ENCODE measurements at regions not wholly inside any gene's neighbourhood (a gene's known extent, or its start where the extent isn't known, plus 50 kb on each side); places are given as distances from the start of the nearest gene placed in this dataset.

DNA sequence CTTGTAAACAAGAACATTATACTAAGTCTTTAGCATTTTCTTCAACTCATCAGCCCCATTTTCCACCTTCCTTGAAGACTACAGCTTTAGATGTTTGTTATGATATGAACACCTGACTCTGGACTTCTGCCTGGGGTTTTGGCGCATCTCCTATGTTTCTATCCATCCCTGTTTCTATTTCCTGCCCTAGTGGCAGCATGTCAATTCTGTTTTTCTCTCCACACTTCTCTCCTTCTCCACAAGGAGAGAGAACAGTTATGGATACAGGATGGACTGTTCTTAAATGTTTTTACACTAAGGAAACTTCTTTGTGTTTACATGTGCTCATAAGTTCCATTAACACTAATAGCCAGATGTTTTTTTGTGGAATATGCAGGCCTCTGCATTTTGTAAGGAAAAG lies 423.3 kb upstream of the IL12A start:
- H3K27ac ChIP-seq: no peak overlapping the region
- TF ChIP-seq, protein P1, sequence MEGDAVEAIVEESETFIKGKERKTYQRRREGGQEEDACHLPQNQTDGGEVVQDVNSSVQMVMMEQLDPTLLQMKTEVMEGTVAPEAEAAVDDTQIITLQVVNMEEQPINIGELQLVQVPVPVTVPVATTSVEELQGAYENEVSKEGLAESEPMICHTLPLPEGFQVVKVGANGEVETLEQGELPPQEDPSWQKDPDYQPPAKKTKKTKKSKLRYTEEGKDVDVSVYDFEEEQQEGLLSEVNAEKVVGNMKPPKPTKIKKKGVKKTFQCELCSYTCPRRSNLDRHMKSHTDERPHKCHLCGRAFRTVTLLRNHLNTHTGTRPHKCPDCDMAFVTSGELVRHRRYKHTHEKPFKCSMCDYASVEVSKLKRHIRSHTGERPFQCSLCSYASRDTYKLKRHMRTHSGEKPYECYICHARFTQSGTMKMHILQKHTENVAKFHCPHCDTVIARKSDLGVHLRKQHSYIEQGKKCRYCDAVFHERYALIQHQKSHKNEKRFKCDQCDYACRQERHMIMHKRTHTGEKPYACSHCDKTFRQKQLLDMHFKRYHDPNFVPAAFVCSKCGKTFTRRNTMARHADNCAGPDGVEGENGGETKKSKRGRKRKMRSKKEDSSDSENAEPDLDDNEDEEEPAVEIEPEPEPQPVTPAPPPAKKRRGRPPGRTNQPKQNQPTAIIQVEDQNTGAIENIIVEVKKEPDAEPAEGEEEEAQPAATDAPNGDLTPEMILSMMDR (IDR thresholded peaks at IDR 0.05): no peak
- H3K4me1 ChIP-seq: no peaks in the 10 kb centered on the region
- H3K4me3 ChIP-seq: no peak overlapping the region
- intact Hi-C loops (cut with DNase I; ENCODE audit: low total_unique reads): no loop called here
- H3K27me3 ChIP-seq: no peaks in the 10 kb centered on the region
- no peak for DNase-seq
- H3K9me3 ChIP-seq: no peaks in the 10 kb centered on the region
- H3K36me3 ChIP-seq: no peaks in the 10 kb centered on the region

DNA sequence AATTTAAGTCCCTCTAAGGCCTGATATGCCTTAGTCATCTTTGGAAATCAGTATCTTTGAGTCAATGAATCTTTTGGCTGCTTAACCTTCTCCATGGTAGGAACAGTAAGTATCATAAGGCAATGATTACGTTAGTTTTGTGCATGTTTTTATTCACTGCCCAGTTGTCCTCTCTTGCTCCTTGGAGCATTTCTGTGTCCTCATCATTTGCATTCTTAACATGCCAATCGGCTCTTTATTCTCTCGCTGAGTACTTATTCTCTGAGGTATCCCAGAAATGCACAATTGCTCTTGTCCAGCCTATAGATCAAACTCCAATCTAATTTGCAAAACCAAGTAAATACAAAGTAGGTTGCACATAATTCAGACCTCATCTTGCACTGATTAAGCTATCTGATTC lies 405.0 kb upstream of the IL12A start:
- Histone ChIP-seq H3K4me3 (no peak overlapping the region), H3K27ac (no peak overlapping the region), H3K36me3 (no peaks in the 10 kb centered on the region), H3K27me3 (no peaks in the 10 kb centered on the region), H3K4me1 (no peaks in the 10 kb centered on the region), H3K9me3 (no peaks in the 10 kb centered on the region)
- TF ChIP-seq, protein P1 (IDR thresholded peaks at IDR 0.05): no peak
- intact Hi-C loops (cut with DNase I; ENCODE audit: low total_unique reads): no loop called here
- no peak for DNase-seq

DNA sequence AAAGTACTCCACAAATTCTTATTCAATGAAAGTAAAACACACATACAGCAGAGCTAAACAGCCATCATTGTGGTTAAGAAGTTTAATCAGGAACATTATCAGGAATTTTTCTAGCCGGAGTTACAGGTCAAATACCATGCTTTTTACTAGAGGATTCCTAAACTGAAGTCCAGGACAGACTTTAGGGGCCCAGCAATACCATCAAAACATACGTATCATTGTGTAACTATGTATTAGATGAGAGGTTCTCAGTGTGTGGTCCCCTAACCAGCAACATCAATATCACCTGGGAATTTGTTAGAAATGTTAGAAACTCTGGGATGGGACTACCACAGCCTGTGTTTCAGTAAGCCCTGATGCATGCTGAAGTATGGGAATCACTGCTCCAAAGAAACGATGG lies 404.2 kb upstream of the IL12A start:
- intact Hi-C loops (cut with DNase I; ENCODE audit: low total_unique reads): no loop called here
- no peak overlapping the region for H3K27ac ChIP-seq
- no peaks in the 10 kb centered on the region for H3K36me3 ChIP-seq
- TF ChIP-seq, protein P1 (IDR thresholded peaks at IDR 0.05): no peak
- H3K9me3 ChIP-seq: no peaks in the 10 kb centered on the region
- H3K4me3 ChIP-seq: no peak overlapping the region
- no peaks in the 10 kb centered on the region for H3K4me1 ChIP-seq
- H3K27me3 ChIP-seq: no peaks in the 10 kb centered on the region
- no peak for DNase-seq

DNA sequence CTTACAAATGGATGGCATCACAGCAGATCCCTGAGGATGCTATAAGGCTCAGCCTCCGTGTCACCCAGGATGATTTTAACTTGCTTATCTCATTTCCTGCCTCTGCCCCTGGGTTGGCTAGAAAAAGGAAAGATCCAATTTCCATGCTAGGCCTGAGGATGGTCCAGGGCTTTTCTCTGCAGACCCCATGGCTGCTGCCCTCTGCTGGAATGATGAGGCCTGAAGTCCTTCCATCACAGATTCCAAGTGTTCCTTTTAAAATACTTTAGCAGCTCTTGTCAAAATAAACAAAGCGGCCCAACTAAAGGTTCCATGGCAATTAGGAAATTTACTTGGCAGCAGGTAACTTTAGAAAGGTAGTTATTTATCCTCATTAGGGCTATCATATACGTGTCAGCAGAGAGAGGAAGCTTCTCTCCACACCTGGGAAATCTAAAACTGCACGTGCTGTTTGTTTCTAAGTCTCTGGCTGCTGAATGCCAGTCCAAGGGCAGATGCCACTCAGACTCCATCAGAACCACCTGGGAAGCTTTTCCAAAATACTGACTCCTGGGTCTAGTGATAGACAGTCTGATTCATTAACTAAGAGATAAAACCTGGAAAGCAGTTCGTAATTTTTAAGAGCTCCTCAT lies 401.9 kb upstream of the IL12A start:
- H3K27me3 ChIP-seq: no peaks in the 10 kb centered on the region
- H3K27ac ChIP-seq: no peak overlapping the region
- H3K4me1 ChIP-seq: no peaks in the 10 kb centered on the region
- H3K4me3 ChIP-seq: no peak overlapping the region
- no peaks in the 10 kb centered on the region for H3K36me3 ChIP-seq
- no peak for DNase-seq
- H3K9me3 ChIP-seq: no peaks in the 10 kb centered on the region
- TF ChIP-seq, protein P1 (IDR thresholded peaks at IDR 0.05): no peak
- intact Hi-C loops (cut with DNase I; ENCODE audit: low total_unique reads): no loop called here

DNA sequence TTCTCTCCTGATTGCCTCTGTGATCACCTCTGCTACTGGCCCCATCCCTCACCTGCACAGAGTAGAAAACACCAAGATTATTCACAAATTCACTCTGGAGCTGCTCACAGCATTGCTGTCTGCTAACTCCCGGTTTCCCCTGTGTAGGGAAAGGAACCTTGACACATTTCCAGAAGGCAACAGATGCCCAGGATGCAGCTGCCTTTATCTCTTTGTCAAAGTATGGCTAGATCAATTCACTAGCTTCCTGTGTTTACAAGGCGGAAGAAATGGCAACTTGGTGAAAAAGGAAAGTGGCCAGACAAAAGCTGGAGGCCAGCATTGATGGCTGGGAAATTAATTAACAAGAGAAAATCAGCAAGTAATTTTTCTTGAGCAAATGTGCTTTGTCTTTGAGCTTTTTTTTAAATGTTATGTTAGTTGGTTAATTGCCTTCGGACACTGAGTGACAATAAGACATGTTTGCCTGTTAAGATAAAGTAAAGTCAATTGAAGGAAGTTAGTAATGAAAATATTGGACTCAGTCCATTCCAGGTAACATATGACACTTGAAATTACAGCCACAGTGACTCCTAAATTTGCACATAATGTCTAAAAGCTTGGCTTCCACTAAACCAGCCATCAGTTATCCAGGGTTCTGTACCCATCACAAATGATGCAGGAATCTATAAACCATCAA lies 394.6 kb upstream of the IL12A start:
- intact Hi-C loops (cut with DNase I; ENCODE audit: low total_unique reads): no loop called here
- H3K4me1 ChIP-seq: no peaks in the 10 kb centered on the region
- H3K27ac ChIP-seq: no peak overlapping the region
- no peaks in the 10 kb centered on the region for H3K9me3 ChIP-seq
- no peaks in the 10 kb centered on the region for H3K36me3 ChIP-seq
- TF ChIP-seq, protein P1 (IDR thresholded peaks at IDR 0.05): no peak
- H3K4me3 ChIP-seq: no peak overlapping the region
- no peaks in the 10 kb centered on the region for H3K27me3 ChIP-seq
- DNase-seq: no peak
